Hepatocyte (in vitro differentiated cells): ENCODE measurements at regions not wholly inside any gene's neighbourhood (a gene's known extent, or its start where the extent isn't known, plus 50 kb on each side); places are given as distances from the start of the nearest gene placed in this dataset.

Source experiments
- DNase-seq: peaks from one replicate; pipeline ENCODE4 v3.0.0-alpha.2; 2016; ENCODE audit warnings: low spot score
- H2AFZ ChIP-seq: fragments of 200-600 bp; sonication (generic); 2 replicates; pipeline ENCODE4 v1.6.0; 2016; ENCODE audit warnings: antibody characterized with exemption, mild to moderate bottlenecking
- H3K27ac ChIP-seq: fragments of 200-600 bp; sonication (generic); 2 replicates; pipeline ENCODE4 v1.5.1; 2016; ENCODE audit warnings: mild to moderate bottlenecking
- H3K27me3 ChIP-seq: fragments of 200-600 bp; sonication (generic); 2 replicates; pipeline ENCODE4 v1.6.1; 2016
- H3K36me3 ChIP-seq: fragments of 200-600 bp; sonication (generic); replicated peaks from 2 replicates; pipeline ENCODE4 v1.5.1; 2016; ENCODE audit warnings: low read depth; ENCODE audit not compliant: insufficient read depth
- H3K4me1 ChIP-seq: fragments of 200-600 bp; sonication (generic); 2 replicates; pipeline ENCODE4 v1.5.1; 2016; ENCODE audit warnings: mild to moderate bottlenecking, moderate library complexity; ENCODE audit not compliant: insufficient read depth
- H3K4me2 ChIP-seq: fragments of 200-600 bp; sonication (generic); 2 replicates; pipeline ENCODE4 v1.6.0; 2016
- H3K4me3 ChIP-seq: fragments of 200-600 bp; sonication (generic); 2 replicates; pipeline ENCODE4 v1.5.1; 2016; ENCODE audit warnings: mild to moderate bottlenecking
- H3K79me2 ChIP-seq: fragments of 200-600 bp; sonication (generic); 2 replicates; pipeline ENCODE4 v1.6.0; 2017; ENCODE audit warnings: mild to moderate bottlenecking
- H3K9me2 ChIP-seq: fragments of 200-600 bp; sonication (generic); replicated peaks from 2 replicates; pipeline ENCODE4 v1.6.0; 2017; ENCODE audit warnings: mild to moderate bottlenecking; ENCODE audit not compliant: insufficient read depth
- H3K9me3 ChIP-seq: fragments of 200-600 bp; sonication (generic); 2 replicates; pipeline ENCODE4 v1.5.1; 2016; ENCODE audit warnings: low read depth, mild to moderate bottlenecking
- H4K20me1 ChIP-seq: fragments of 200-600 bp; sonication (generic); 2 replicates; pipeline ENCODE4 v1.6.0; 2016; ENCODE audit warnings: mild to moderate bottlenecking; ENCODE audit not compliant: insufficient read depth, poor library complexity, severe bottlenecking
- CTCF ChIP-seq: fragments of 200-600 bp; sonication (generic); IDR thresholded peaks from 2 replicates; pipeline ENCODE4 v1.5.1; 2016; ENCODE audit warnings: antibody characterized with exemption, mild to moderate bottlenecking; ENCODE audit not compliant: poor library complexity
- EZH2 ChIP-seq: fragments of 200-600 bp; sonication (generic); IDR thresholded peaks from 2 replicates; pipeline ENCODE4 v1.6.1; 2016; ENCODE audit warnings: antibody characterized with exemption, mild to moderate bottlenecking, borderline replicate concordance
- EZH2phosphoT487 ChIP-seq: fragments of 200-600 bp; sonication (generic); IDR thresholded peaks from one replicate; pipeline ENCODE4 v1.6.1; 2018; ENCODE audit warnings: antibody characterized with exemption, mild to moderate bottlenecking, low read depth, moderate library complexity; ENCODE audit not compliant: unreplicated experiment, severe bottlenecking
- WGBS: methylation state at CpG from one replicate; pipeline ENCODE4 v1.1.6; 2016; ENCODE audit warnings: low lambda C conversion rate; ENCODE audit errors: missing lambda C conversion rate; 5-methylcytosine and 5-hydroxymethylcytosine counted together

DNA sequence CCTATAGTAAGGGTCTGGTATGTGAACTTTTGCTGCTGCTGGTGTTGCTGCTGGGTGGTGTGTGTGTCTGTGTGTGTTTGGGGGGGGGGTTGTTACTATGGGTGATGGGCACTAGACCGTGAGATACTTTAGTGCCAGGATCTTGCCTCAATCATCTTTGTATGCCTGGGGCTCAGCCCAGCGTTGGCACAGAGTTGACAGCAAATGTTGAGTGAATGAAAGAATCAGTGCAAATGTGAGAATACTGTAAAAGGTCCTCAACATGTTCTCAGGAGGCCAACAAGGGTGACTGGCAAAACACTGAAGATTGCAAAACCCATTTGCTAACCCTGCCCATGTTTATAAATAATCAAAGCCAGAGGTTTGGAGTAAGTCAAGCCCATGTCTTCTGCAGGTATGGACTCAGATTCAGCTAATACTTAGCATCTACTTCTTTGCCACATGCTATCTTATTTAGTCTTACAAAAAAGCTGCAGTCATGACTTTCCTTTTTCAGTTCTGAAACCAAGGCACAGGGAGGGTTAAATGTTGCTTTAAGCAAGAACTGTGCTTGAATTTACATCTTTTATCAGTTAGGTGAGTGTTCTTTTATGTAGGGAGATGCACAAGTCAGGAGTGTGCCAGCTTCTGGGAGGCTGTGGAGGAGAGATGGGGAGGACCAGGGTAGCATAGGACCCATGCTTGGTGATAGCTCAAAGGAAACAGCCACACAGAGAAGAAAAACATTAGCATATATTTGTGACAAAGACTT lies 125.3 kb upstream of the SPACA1 start:
- Histone ChIP-seq H3K9me2 (no peaks in the 10 kb centered on the region), H3K27me3 (no peaks in the 10 kb centered on the region), H3K79me2 (no peaks in the 10 kb centered on the region), H3K4me2 (no peak overlapping the region), H3K36me3 (no peaks in the 10 kb centered on the region), H3K27ac (no peak overlapping the region), H3K9me3 (no peaks in the 10 kb centered on the region), H3K4me1 (no peaks in the 10 kb centered on the region), H3K4me3 (no peak overlapping the region), H4K20me1 (no peaks in the 10 kb centered on the region), H2AFZ (no peak overlapping the region)
- TF ChIP-seq EZH2 (no peak), CTCF (no peak), EZH2phosphoT487 (no peak)
- DNase-seq: no peak
- WGBS: 85% methylated on average over 2 of the region's 2 CpGs

DNA sequence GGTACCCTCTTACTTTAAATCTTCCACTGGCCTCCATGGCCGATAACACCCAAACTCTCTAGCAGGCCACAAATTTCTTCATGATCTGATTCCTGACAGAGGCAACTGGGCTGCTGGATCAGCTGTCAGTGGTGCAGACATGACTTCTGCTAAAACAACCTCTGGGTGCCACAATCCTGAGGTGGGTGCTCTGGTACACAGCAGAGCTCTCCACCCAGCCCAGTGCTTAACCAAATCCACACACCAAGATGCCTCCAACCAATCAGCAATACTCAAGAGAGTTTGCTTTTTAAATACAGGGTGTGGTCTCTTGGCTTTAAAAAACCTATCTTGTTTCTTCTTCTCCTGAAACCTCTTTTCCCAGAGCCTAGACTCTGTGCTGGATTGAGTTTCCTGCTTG lies 126.6 kb upstream of the SPACA1 start:
- 92% methylated on average over 1 of the region's 1 CpG for WGBS
- H3K4me2 ChIP-seq: no peak overlapping the region
- H2AFZ ChIP-seq: no peak overlapping the region
- H3K9me3 ChIP-seq: no peaks in the 10 kb centered on the region
- H4K20me1 ChIP-seq: no peaks in the 10 kb centered on the region
- TF ChIP-seq EZH2 (no peak), CTCF (no peak), EZH2phosphoT487 (no peak)
- no peaks in the 10 kb centered on the region for H3K9me2 ChIP-seq
- H3K36me3 ChIP-seq: no peaks in the 10 kb centered on the region
- no peaks in the 10 kb centered on the region for H3K27me3 ChIP-seq
- no peak overlapping the region for H3K4me3 ChIP-seq
- no peak overlapping the region for H3K27ac ChIP-seq
- no peaks in the 10 kb centered on the region for H3K79me2 ChIP-seq
- DNase-seq: no peak
- no peaks in the 10 kb centered on the region for H3K4me1 ChIP-seq

- H3K4me1 ChIP-seq: no peaks in the 10 kb centered on the region
- H3K4me3 ChIP-seq: no peak overlapping the region
- no peaks in the 10 kb centered on the region for H3K27me3 ChIP-seq
- H4K20me1 ChIP-seq: no peaks in the 10 kb centered on the region
- DNase-seq: no peak
- H3K4me2 ChIP-seq: no peak overlapping the region
- H3K9me2 ChIP-seq: no peaks in the 10 kb centered on the region
- H3K36me3 ChIP-seq: no peaks in the 10 kb centered on the region
- TF ChIP-seq EZH2phosphoT487 (no peak), CTCF (no peak)
- H3K27ac ChIP-seq: no peak overlapping the region
- H3K79me2 ChIP-seq: no peaks in the 10 kb centered on the region
- H2AFZ ChIP-seq: no peak overlapping the region
- no peaks in the 10 kb centered on the region for H3K9me3 ChIP-seq
- WGBS: 92% methylated on average over 3 of the region's 3 CpGs
Measured at GRCh38 chr6:87920245-87920644, 127.4 kb upstream of the SPACA1 start.
